NCI-H446 (cell line): ENCODE measurements at regions not wholly inside any gene's neighbourhood (a gene's known extent, or its start where the extent isn't known, plus 50 kb on each side); places are given as distances from the start of the nearest gene placed in this dataset.
"Not testable (repeated sequence)": the region's sequence is repeated elsewhere in the genome, so short reads cannot be mapped to it uniquely, and the experiment has no call there.

Experiments
- DNase-seq, 2 experiments: peaks; one replicate each; lab custom pipeline; 2025; lab: John Stamatoyannopoulos, UW

DNA sequence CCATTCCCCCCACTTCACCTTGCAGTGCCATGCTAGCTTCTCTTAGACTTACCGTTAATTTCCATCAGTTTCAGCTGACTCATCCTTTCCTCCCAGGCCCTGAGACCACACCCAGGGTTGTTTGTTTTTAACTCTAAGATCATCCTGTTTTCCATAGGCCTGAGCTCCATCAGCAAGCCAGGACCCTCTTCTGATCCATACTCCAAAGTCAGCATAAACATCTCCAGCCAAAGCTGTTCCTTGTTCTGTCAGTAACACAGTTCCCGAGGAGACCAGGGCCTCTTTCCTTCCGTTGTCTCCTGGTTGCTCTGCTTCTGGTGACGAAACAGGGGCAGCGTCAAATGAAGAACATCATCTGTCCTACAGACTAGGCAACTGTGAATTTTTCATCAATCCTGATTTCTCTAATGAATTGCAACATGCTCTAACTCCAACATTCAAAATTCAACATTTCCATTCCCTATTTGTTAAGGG, 83.8 kb upstream of the HNF1B start:
- no peak for DNase-seq

DNA sequence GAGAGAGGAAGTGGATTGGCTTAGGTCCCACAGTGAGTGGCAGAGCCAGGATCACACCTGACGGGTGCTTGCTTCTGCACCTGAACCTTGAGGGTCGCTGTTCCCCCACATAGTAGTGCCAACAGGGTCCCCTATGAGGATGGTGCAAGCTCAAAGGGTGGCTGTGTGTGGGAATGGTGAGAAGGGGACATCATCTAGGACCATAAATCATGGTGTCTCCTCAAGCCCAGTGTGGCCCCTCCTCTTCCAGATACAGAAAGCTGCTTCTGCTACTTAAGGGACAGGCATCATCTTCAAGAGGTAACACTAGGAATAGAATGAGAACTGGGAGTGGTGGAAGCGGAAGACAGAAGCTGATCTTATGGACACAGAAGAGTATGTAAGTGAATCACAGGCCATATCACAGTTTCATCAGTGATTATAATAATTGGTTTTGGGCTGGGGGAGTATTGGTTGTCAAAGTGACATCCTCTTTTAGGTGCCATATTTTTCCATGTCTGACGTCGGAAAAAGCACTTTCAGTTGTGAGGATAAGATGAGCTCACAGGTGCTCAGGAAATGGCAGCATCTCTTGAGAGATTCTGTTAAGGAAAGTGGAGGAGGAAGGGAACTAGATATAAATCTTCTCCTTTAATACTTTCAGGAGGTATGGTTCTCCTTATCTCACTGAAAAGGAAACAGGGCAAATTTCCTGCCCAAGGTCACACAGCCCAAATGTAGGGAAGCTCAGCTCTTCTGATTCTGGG, 83.2 kb upstream of the HNF1B start:
- DNase-seq = no peak

DNA sequence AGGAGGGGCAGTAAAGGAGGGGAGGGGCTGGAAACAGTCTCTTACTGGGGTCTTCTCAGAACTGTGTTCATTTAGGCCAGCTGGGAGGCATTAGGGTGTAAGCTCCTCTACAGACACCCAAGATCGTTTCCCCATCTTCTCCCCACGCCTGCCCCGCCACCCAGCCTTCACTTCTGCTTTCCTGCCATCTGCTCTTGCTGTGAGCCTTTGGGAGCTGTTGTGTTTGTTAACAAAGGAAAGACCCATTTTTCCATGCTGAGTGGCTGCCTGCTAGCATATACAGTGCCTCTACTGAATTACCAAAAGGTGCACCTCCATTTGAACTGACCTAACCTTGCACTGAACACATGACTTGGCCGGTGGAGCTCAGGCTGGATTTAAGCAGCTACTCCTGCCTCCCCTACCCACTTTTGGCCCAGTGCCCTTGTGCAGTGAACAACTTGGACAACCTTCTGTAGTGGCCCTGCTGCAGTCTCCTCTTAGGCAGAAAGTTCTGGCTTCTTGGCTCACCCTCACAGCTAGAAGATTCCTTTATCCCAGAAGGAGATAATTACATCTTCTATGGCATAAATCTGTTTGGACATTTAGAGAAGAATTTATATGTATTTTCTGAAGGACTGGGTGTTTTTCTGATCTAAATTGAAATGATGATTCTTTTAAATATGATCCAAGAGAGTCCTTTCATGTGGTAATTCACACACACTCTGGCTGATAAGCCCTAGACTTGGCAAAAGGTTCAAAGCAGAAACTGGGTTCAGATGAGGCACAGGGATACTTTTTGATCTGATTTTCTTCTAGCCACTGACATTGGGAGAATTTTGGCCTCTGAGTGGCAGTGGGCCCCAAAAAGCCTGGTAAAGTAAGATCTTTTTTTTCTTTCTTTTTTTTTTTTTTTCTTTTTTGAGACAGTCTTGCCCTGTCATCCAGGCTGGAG, 81.9 kb upstream of the HNF1B start:
- peak in 1 of 2 experiments; percentile 9 for DNase-seq

DNA sequence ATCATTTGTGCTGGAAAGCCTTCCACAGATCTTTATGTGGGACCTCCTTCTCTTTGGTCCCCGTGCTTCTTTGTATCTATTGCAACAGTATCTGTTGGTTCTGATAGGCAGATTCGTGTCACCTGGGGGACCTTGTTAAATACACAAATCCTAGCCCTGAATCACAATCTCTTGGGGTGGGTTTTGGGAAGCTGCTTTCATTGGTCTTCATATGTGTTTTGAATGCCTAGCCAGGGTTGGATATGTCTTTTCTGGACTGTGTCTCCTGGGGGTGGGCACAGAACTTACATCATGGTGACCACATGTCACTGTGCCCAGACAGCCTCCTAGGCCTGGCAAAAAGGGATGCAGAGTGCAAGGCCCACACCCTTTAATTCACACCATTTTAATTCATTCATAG, 81.0 kb upstream of the HNF1B start:
- no peak for DNase-seq

DNA sequence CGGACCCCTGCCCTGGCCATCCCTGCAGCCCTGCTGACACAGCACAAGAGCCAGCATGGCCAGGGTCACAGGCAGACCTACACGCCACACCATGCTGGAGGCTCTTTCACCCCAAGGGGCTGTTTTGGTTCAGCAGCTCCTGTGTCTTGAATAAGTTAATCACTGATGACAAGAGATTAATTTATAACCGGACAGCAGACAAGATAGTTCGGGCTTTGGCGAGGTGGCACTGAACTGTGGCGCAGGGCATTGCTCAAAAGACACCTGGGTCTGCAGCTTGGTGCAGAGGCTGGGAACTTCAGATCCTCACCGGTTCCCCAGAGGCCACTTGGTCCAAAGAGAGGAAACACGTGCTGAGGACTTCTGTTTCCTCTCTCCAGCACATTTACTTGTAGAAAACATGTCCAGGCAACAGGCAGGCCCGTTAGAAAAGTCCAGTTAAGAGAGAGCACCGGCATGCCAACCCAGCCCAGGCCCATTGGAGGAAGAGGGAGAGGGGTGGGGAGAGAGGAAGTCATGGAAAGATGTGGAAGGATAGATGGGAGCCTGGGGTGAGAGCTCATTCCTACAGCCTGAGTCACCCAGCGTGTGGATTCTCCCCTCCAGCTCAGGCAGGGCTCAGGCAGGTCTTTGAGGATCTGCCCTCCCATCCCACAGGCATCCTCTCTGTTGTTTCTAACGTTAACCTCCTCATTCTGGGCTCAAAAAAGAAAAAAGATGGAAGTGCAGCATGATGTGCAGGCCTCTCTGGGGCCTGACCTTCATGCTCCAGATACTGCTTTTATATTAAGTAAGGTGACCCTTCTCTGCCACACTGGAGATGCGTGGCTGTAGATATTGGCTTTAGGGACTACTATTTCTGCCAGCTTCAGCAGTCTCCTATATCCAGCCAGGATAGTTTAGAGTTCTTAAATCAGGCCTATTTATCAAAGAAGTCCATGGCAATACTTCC, 80.0 kb upstream of the HNF1B start:
- DNase-seq = no peak

DNA sequence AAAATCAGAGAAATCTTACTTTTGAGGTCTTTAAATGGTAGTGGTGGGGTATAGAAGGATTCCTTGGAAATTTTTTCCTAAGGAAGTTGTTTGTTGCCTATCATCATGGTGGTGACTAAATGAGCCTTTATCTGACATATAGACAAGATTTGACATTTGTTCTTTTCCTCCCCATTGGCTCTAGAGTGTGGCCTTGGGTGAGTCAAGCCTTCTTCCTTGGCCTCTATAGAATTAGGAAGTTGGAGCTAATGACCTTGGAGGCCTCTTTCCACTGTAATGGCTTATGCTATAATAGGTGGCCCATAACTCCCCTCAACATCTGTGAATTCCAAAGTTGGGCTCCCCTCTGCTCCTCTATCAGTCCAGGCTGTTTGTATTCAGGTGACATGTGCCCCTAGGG, 79.1 kb upstream of the HNF1B start:
- DNase-seq = no peak

DNA sequence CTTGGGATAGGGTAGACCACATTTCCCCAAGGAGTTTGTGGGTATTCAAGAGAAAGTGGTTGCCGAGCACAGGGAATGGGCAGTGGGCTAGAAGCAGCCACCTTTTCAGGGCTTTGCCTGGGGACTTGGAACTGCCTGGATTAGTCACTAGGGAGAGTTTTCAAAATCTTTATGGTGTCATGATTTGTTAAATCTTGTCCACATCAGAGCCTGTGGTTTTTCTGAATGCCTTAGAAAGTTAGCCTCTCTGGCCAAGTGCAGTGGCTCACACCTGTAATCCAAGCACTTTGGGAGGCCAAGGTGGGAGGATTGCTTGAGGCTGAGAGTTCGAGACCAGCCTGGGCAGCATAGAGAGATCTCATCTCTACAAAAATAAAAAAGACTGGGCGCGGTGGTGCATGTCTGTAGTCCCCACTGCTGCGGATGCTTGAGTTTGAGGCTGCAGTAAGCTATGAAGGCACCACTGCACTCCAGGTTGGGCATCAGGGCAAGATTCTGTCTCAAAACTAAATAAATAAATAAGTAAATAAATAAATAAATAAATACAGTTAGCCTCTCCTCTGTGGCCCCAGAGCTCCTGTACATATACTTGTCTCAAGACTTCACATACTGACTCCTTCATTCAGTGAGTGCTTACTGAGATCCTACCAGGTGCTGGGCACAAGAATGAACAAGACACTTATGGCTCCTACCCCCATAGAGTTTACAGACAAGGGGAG, 76.3 kb upstream of the HNF1B start:
- no peak for DNase-seq

DNA sequence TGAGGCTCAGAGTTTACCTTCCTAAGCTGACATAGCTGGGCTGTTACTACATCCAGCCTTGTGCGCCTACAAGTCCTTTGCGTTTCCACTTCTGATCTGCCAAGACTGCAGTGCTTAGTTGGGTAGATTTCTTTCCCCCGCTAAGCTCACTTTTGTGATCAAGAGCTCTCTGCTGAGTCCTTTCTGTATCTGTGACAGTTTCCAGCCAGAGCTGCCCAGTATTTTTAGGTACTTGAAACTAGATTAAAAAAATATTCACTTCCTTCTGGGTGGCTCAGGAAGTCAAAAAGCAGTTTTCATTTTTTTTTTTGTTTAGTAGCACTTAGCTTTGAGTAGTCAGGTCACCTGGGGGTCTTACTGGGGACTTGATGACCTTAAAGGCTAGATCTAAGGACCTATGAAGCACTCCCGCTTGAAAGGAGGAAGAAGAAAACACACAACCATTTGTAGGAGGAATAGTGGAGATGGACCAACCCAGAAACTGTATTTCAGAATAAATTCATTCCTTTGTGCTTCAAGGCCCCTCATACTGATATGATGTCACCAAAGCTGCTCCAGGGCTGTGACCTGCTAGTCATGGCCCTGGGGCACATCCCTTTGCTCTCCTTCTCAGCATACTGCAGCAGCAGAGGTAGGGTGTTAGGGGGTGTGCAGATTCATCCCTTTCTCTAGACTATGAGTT, 75.6 kb upstream of the HNF1B start:
- DNase-seq = no peak

DNA sequence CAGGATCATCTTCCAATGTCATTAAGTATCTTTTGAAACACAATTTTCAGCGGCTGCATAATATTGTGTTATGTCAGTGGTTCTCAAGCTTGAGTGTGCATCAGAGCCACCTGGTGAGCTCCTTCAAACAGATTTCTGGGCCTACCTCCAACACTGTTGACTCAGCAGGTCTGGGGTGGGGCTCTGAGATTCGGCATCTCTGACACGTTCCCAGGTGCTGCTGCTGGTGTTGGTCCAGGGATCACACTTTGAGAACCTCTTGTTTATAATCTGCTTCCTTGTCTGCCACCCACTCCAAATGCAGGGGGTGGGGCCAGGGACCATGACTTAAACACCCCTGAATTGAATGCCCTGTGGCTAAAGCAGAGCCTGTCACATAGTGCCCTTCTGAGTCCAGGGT, 73.8 kb upstream of the HNF1B start:
- DNase-seq = no peak

DNA sequence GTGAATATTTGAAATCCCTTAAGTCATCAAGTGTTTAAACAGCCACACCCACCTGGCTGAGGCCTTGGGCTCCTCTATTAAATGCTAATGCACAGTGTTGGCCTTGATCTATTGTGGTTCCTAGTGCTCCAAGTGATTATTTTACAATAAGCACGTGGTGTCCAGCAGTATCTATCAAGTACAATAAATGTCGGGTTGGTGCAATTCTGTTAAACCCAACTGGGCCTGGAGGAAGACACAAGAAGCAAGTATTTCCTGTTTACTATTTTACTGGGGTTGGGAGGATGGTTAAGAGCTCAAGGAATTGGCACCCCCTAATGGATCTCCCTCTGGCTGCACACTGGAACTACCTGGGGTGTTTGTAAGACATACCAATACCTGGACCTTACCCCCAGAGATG, 72.1 kb upstream of the HNF1B start:
- DNase-seq = no peak

DNA sequence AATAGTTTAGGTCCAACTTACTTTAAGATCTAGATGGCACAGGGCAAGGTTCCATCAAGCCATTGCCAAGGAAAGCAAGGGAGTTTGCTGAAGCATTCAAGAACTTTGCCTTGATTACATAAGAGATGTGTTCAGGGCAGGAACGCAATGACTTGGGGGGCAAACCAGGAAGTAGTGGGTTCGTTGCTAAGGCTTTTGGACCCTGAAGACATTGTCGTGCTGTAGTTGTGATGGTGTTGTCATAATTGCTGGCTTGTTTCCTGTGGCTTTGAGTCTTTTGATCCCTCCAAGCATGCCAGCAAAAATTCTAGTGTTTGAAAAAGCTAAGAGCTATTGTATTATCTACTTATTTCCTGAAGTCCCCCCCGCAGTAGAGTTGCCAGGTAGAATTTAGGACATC, 70.7 kb upstream of the HNF1B start:
- no peak for DNase-seq

DNA sequence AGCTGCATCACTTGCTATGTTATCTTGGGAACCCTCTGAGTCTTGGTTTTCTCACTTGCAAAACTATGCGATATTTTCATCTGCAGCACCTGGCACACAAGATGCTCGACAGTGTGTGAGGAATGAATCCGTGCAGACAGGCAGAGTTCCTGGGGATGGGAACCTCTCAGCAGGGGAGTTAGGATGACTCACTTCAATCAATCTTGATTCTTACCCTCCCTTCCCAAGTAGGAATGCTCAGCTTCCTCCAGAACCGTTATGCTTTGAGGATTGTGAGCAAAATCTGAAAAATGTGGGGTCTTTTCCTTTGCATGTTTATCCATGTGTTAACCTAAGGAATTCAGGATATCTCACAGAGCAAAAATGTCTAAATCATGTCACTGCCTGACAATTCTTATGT, 68.9 kb upstream of the HNF1B start:
- DNase-seq = no peak

DNA sequence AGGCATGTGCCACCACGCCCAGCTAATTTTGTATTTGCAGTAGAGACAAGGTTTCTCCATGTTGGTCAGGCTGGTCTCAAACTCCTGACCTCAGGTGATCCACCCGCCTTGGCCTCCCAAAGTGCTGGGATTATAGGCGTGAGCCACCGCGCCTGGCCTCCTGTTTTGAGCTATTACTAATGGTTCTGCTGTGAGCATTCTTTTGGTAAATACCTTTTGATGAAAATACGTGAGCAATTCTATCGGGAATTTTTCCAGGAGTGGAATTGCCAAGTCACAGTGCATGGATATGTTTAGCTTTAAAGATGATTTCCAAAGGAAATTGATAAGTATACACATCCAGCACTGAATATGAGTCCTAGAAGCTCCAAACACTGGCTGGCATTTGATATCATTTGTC, 64.0 kb upstream of the HNF1B start:
- DNase-seq = not testable (repeated sequence)

DNA sequence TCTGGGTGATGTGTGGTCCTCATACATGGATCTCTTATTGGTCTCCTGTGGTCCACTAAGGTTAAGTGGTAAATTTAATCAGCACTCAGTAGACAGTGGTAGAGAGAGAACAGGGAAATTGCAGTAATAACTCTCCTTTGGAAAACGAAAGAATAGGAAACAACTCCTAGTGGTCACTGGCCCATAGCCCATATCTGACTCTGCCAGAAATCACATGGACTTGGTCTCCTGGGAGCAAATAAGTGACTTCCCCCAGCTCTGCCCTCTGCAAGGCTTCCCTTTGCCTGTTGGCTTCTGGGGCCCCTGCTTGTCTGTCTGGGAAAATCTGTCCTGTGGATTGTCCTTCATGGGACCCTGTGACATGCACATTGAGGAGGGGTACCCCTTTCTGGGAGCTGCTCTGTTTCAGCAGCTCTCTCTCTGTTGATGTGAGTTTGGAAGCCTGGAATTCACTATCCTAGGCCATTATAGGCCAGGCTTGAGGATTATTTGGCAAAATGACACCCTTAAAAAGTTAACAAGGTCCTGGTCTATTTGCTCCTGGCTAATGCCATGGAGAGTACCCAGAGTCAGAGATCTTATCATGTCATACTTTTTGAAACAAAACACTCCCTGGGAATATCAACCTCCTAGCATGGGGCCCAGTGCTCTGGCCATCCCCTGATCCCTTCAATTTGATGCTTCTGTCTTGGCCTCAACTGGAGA, 58.0 kb upstream of the HNF1B start:
- DNase-seq = no peak

DNA sequence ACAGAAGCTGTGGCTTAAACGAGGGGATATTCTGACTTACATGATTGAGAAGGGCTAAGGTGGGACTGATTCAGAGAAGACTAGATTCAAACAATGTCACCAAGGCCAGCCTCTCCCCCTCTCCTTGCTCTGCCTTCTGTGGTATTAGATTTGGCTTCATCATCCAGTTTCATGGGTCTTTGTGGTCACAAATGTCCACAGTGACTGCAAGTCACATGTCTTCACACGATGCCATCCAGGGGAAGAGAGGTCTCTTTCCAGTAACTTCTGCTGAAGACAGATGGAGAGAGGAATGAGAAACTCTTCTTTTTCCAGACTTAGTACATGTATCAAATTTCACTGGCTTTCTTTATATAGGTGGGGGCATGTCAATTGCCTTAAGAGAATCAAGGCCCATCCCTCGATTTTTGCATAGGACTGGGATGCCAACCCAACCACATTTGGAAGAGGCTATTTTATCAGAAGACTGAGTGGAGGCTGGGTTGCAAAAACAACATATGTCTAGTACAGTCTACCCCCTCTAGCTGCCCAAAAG, 57.3 kb upstream of the HNF1B start:
- DNase-seq = no peak

DNA sequence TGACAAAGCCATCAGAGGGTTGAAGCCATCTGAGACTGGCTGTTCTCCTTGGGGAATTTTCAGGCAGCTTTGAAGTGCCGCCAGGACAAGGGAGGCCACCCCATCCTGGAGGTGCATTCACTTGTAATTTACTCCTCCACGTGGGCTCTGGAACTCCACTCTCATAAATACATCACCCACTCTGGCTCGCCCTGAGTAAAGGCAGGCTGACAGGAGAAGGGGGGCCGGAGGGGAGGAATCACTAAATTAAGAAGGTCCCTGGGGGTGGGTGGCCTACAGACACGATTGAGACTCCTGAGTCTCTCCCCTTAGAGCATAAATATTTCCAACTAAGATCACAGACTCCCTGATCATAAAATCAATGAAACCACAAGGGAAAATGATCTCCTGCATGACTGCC, 56.3 kb upstream of the HNF1B start:
- DNase-seq = no peak

DNA sequence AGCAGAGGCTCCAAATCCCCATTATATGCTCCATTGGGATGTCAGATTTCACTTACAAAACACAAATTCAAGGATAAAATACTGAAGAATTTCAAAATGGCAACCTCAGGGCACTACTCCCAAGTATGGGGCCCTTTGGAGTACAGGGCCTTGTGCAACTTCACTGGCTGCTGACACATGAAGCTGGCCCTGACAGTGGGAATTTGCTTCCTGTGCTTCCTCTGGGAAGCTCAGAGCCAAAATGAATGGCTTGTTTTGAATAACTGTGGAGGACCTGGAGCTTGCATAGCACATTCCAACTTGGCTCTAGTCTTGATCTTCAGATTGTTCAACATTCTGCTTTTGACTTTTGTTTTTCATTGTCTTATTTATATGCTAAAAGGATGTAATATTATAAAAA, 52.3 kb upstream of the HNF1B start:
- DNase-seq = no peak

DNA sequence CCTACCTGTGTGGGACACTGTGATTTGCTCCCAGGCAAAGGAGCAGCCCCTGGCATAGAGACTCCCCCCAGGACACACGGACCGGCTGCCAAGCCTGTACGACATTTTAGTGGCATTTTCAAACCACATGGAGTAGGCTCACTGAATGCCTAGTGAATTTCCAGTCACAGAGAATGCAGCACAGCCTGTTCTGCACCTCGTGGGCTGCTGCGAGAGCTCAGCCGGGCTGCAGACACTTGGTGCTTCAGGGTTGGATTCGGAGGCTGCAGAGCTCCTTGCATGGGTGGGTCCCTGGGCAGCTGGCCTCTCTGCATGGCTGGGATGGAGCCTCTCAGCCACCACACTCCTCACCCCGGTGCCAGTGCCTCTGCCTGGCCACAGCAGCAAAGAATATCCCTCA, 51.2 kb upstream of the HNF1B start:
- DNase-seq = no peak
